HepG2 (cell line): ENCODE measurements at regions not wholly inside any gene's neighbourhood (a gene's known extent, or its start where the extent isn't known, plus 50 kb on each side); places are given as distances from the start of the nearest gene placed in this dataset.

Experiments used
- ATAC-seq: fragments of 200-7000 bp; cut with Tn5 transposase; 3 replicates; pipeline ENCODE4 v1.9.1; 2020; ENCODE audit warnings: mild to moderate bottlenecking, moderate library complexity
- BruUV-seq: library from RNA; stranded (reverse); fragments of 400-500 nt; replicated peaks from 2 replicates; lab custom pipeline; 2021; lab: Mats Ljungman, UMichigan
- CTCF ChIA-PET: fragments of 300-600 bp; formaldehyde crosslinking; extraction: SDS; loops from one replicate; lab custom pipeline; 2021; ENCODE audit warnings: low total read pairs, inconsistent platforms, low intra/inter-chr PET ratio; lab: Yijun Ruan, JAX
- POLR2A ChIA-PET: fragments of 350-600 bp; sonication (Branson Sonifier 250); formaldehyde crosslinking; loops from one replicate; lab custom pipeline; 2020; ENCODE audit warnings: antibody characterized with exemption, inconsistent platforms; lab: Yijun Ruan, JAX
- DNase-seq: peaks from one replicate; pipeline ENCODE4 v3.0.0-alpha.2; 2015; ENCODE audit warnings: low spot score
- FAIRE-seq: peaks from 3 replicates; lab custom pipeline; 2011; peaks lifted over from hg19 to GRCh38; lab: Jason Lieb, UNC
- H2AFZ ChIP-seq: one replicate; pipeline ENCODE4 v1.6.1; 2011; ENCODE audit warnings: low read length, inconsistent platforms
- H3K27ac ChIP-seq: fragments of 300-600 bp; 3 replicates; pipeline ENCODE4 v1.8.0; 2011; ENCODE audit warnings: mixed run types, mild to moderate bottlenecking, mixed read lengths, low read length, inconsistent platforms; ENCODE audit not compliant: insufficient read depth; ENCODE audit errors: extremely low read length
- H3K27me3 ChIP-seq, 2 experiments: fragments of 200-600 bp in 1 of 2; 2 replicates in 1 of 2; 3 replicates in 1 of 2; pipeline versions ENCODE4 v1.6.0 to v1.8.0; 2011; ENCODE audit warnings: low read length in 2 of 2, mild to moderate bottlenecking in 2 of 2, moderate library complexity in 2 of 2, inconsistent platforms in 1 of 2; ENCODE audit not compliant: insufficient read depth in 2 of 2, control insufficient read depth in 1 of 2
- H3K36me3 ChIP-seq, 2 experiments: fragments of 200-600 bp in 1 of 2; replicated peaks in 1 of 2; 2 replicates in 1 of 2; 3 replicates in 1 of 2; pipeline versions ENCODE4 v1.5.1 to v1.8.0; 2011; ENCODE audit warnings: low read length in 2 of 2, inconsistent platforms in 1 of 2; ENCODE audit not compliant: insufficient read depth in 2 of 2, control insufficient read depth in 1 of 2
- H3K4me1 ChIP-seq: 2 replicates; pipeline ENCODE4 v1.5.1; 2012; ENCODE audit warnings: low read length, inconsistent platforms; ENCODE audit not compliant: insufficient read depth
- H3K4me2 ChIP-seq: 2 replicates; pipeline ENCODE4 v1.6.0; 2011; ENCODE audit warnings: low read depth, low read length, inconsistent platforms
- H3K4me3 ChIP-seq, 3 experiments: fragments of 200-600 bp in 1 of 3; sonication (generic), shearing (Covaris generic) in 1 of 3; replicated peaks in 1 of 3; 2 replicates each; pipeline ENCODE4 v1.5.1; 2011 to 2016; ENCODE audit warnings: low read length in 3 of 3, inconsistent platforms in 2 of 3, low read depth in 2 of 3, mild to moderate bottlenecking in 2 of 3, control low read depth in 1 of 3, mixed read lengths in 1 of 3; ENCODE audit not compliant: insufficient read depth in 1 of 3
- H3K79me2 ChIP-seq: one replicate; pipeline ENCODE4 v1.6.1; 2011; ENCODE audit warnings: low read length, inconsistent platforms; ENCODE audit not compliant: insufficient read depth
- H3K9ac ChIP-seq: 2 replicates; pipeline ENCODE4 v1.6.0; 2011; ENCODE audit warnings: mild to moderate bottlenecking, low read depth, low read length, inconsistent platforms; ENCODE audit not compliant: insufficient read depth
- H3K9me3 ChIP-seq: 2 replicates; pipeline ENCODE4 v1.5.1; 2012; ENCODE audit warnings: mild to moderate bottlenecking, low read length
- H4K20me1 ChIP-seq: 2 replicates; pipeline ENCODE4 v1.6.0; 2011; ENCODE audit warnings: inconsistent platforms, mild to moderate bottlenecking, low read length, moderate library complexity; ENCODE audit not compliant: insufficient read depth
- HDAC2 ChIP-seq: sonication (generic); formaldehyde crosslinking; IDR thresholded peaks from 2 replicates; pipeline ENCODE4 v1.4.0; 2020; ENCODE audit warnings: missing genetic modification reagents
- KMT2A ChIP-seq: sonication (generic); formaldehyde crosslinking; IDR thresholded peaks from 2 replicates; pipeline ENCODE4 v1.4.0; 2020; ENCODE audit warnings: missing genetic modification reagents
- MBD4 ChIP-seq: IDR thresholded peaks from 2 replicates; pipeline ENCODE4 v1.6.1; 2012; ENCODE audit warnings: low read length, inconsistent platforms, borderline replicate concordance
- MEIS2 ChIP-seq: sonication (generic); formaldehyde crosslinking; IDR thresholded peaks from 2 replicates; pipeline ENCODE4 v1.9.0; 2021; ENCODE audit warnings: mild to moderate bottlenecking, missing genetic modification reagents
- MTA1 ChIP-seq: sonication (generic); formaldehyde crosslinking; IDR thresholded peaks from 2 replicates; pipeline ENCODE4 v1.4.0; 2020; ENCODE audit warnings: missing genetic modification reagents, mild to moderate bottlenecking, borderline replicate concordance
- NCOA5 ChIP-seq: sonication (generic); formaldehyde crosslinking; IDR thresholded peaks from 2 replicates; pipeline ENCODE4 v1.4.0; 2020; ENCODE audit warnings: missing genetic modification reagents
- SAP130 ChIP-seq: IDR thresholded peaks from 2 replicates; pipeline ENCODE4 v1.6.1; 2016; ENCODE audit warnings: low read depth
- SETDB1 ChIP-seq: sonication (generic); formaldehyde crosslinking; IDR thresholded peaks from 2 replicates; pipeline ENCODE4 v1.5.1; 2020; ENCODE audit warnings: missing genetic modification reagents, mild to moderate bottlenecking, borderline replicate concordance
- TBL1XR1 ChIP-seq: fragments of 150-350 bp; IDR thresholded peaks from 2 replicates; pipeline ENCODE4 v1.6.1; 2014; ENCODE audit warnings: borderline replicate concordance, low read length; ENCODE audit not compliant: partially characterized antibody
- ZNF549 ChIP-seq: sonication (generic); formaldehyde crosslinking; IDR thresholded peaks from 2 replicates; pipeline ENCODE4 v1.5.0; 2020; ENCODE audit warnings: missing genetic modification reagents
- WGBS: methylation state at CpG from one replicate; pipeline ENCODE4 v1.1.6; 2017; ENCODE audit warnings: low lambda C conversion rate; 5-methylcytosine and 5-hydroxymethylcytosine counted together
- in situ Hi-C: cut with HindIII; loops from 2 replicates; pipeline ENCODE4 v1.10.0; 2017; ENCODE audit warnings: low pct_unique_long_range_greater_than_20kb; ENCODE audit not compliant: extremely low pct_ligation_motif_present
- intact Hi-C: fragments of 100-400 bp; cut with micrococcal nuclease; formaldehyde crosslinking; loops from one replicate; pipeline ENCODE4 v1.10.0; 2022; ENCODE audit not compliant: unreplicated experiment
- TF ChIP-seq, protein P1 (sequence below): sonication (generic); formaldehyde crosslinking; IDR thresholded peaks from 2 replicates; pipeline ENCODE4 v1.4.0; 2020; ENCODE audit warnings: missing genetic modification reagents
- TF ChIP-seq, protein P2 (sequence below): sonication (generic); formaldehyde crosslinking; IDR thresholded peaks from 2 replicates; pipeline ENCODE4 v1.8.0; 2022; ENCODE audit warnings: mild to moderate bottlenecking, missing genetic modification reagents, borderline replicate concordance
- TF ChIP-seq, protein P3 (sequence below): sonication (generic); formaldehyde crosslinking; IDR thresholded peaks from 2 replicates; pipeline ENCODE4 v1.4.0; 2020; ENCODE audit warnings: missing genetic modification reagents

DNA sequence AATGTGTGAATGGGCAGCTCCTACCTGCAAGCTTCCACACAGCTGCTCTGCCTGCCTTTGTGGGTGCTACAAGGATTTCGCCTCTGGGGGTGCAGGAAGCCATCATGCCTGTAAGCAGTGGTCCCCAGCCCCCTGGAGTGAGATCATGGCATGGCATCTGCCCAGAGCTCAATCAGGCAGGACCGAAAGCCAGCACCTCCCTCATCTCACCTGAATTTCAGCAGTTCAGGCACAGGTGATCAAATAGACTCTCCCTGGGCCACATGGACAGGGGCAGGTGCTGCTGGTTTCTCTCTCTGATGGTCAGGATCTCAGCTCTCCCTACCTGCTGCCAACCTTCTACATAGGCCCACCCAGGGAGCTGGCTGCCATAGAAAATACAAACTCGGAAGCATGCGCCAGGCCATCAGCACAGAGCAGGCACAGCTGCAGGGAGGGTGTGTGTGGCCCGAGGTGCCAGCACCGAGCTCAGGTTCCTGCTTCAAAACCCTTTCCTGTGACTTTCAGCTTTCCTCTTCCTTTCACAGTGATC, 133.2 kb upstream of the ID2 start:
- CTCF ChIA-PET: no interaction called here
- H3K27me3 ChIP-seq: peaks cover 6 to 69% of the 10 kb centered on the region in 2 experiments; a peak in 4 of 5 replicates
- H3K4me2 ChIP-seq: no peak overlapping the region
- H3K4me3 ChIP-seq: no peak overlapping the region
- DNase-seq (no peak), FAIRE-seq (no peak)
- no peaks in the 10 kb centered on the region for H3K36me3 ChIP-seq
- peaks cover 8% of the 10 kb centered on the region; the same call in 1 of the 2 replicates for H3K4me1 ChIP-seq
- no peaks in the 10 kb centered on the region for H4K20me1 ChIP-seq
- no peak for TF ChIP-seq SETDB1 (CRISPR knock-in tag)
- no peak for TF ChIP-seq MEIS2
- TF ChIP-seq KMT2A (CRISPR knock-in tag): no peak
- TF ChIP-seq SAP130 (CRISPR knock-in tag): no peak
- TF ChIP-seq, protein P1, sequence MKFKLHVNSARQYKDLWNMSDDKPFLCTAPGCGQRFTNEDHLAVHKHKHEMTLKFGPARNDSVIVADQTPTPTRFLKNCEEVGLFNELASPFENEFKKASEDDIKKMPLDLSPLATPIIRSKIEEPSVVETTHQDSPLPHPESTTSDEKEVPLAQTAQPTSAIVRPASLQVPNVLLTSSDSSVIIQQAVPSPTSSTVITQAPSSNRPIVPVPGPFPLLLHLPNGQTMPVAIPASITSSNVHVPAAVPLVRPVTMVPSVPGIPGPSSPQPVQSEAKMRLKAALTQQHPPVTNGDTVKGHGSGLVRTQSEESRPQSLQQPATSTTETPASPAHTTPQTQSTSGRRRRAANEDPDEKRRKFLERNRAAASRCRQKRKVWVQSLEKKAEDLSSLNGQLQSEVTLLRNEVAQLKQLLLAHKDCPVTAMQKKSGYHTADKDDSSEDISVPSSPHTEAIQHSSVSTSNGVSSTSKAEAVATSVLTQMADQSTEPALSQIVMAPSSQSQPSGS (CRISPR knock-in tag): no peak
- no peak for TF ChIP-seq MTA1 (CRISPR knock-in tag)
- no peak for TF ChIP-seq NCOA5 (CRISPR knock-in tag)
- TF ChIP-seq MBD4: no peak
- no peak for TF ChIP-seq TBL1XR1
- TF ChIP-seq, protein P2, sequence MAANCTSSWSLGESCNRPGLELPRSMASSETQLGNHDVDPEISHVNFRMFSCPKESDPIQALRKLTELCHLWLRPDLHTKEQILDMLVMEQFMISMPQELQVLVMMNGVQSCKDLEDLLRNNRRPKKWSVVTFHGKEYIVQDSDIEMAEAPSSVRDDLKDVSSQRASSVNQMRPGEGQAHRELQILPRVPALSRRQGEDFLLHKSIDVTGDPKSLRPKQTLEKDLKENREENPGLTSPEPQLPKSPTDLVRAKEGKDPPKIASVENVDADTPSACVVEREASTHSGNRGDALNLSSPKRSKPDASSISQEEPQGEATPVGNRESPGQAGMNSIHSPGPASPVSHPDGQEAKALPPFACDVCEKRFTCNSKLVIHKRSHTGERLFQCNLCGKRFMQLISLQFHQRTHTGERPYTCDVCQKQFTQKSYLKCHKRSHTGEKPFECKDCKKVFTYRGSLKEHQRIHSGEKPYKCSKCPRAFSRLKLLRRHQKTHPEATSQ (CRISPR knock-in tag): no peak
- TF ChIP-seq HDAC2 (CRISPR knock-in tag): no peak
- no peak for TF ChIP-seq ZNF549 (CRISPR knock-in tag)
- TF ChIP-seq, protein P3, sequence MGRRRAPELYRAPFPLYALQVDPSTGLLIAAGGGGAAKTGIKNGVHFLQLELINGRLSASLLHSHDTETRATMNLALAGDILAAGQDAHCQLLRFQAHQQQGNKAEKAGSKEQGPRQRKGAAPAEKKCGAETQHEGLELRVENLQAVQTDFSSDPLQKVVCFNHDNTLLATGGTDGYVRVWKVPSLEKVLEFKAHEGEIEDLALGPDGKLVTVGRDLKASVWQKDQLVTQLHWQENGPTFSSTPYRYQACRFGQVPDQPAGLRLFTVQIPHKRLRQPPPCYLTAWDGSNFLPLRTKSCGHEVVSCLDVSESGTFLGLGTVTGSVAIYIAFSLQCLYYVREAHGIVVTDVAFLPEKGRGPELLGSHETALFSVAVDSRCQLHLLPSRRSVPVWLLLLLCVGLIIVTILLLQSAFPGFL (CRISPR knock-in tag): no peak
- TF ChIP-seq, all 625 proteins: peak for 0
- peak; percentile 37; the same call in 2 of the 3 replicates for ATAC-seq
- BruUV-seq: no TSS peak
- in situ Hi-C loops: no loop called here
- WGBS: 60% methylated on average over 6 of the region's 6 CpGs
- Histone ChIP-seq H3K9ac (no peak overlapping the region), H3K79me2 (no peaks in the 10 kb centered on the region), H3K27ac (no peak overlapping the region), H2AFZ (no peak overlapping the region), H3K9me3 (no peaks in the 10 kb centered on the region)
- intact Hi-C loops: no loop called here
- POLR2A ChIA-PET: interaction anchor here (0.6 to 1.3 kb wide), 2 partner anchors 25 to 241 kb away, joined by 3 to 4 read pairs; no protein-coding TSS in a partner anchor
